HUES48 (cell line): ENCODE measurements at regions not wholly inside any gene's neighbourhood (a gene's known extent, or its start where the extent isn't known, plus 50 kb on each side); places are given as distances from the start of the nearest gene placed in this dataset.
"Not testable (repeated sequence)": the region's sequence is repeated elsewhere in the genome, so short reads cannot be mapped to it uniquely, and the experiment has no call there.

Source experiments
- H3K27ac ChIP-seq: one replicate; pipeline ENCODE4 v1.7.0; 2013; ENCODE audit warnings: low read depth, low read length, inconsistent platforms
- H3K27me3 ChIP-seq: 2 replicates; pipeline ENCODE4 v1.6.1; 2013; ENCODE audit warnings: mild to moderate bottlenecking, low read length; ENCODE audit not compliant: control insufficient read depth, insufficient read depth
- H3K36me3 ChIP-seq: 2 replicates; pipeline ENCODE4 v1.6.1; 2013; ENCODE audit warnings: low read length; ENCODE audit not compliant: control insufficient read depth, insufficient read depth
- H3K4me1 ChIP-seq: 2 replicates; pipeline ENCODE4 v1.6.1; 2013; ENCODE audit warnings: mild to moderate bottlenecking, low read length; ENCODE audit not compliant: control insufficient read depth, insufficient read depth
- H3K4me3 ChIP-seq: 2 replicates; pipeline ENCODE4 v1.5.1; 2013; ENCODE audit warnings: mild to moderate bottlenecking, low read depth, low read length
- H3K9ac ChIP-seq: 2 replicates; pipeline ENCODE4 v1.6.1; 2013; ENCODE audit warnings: mild to moderate bottlenecking, low read depth, low read length, moderate library complexity
- H3K9me3 ChIP-seq: 2 replicates; pipeline ENCODE4 v1.6.1; 2013; ENCODE audit warnings: low read length; ENCODE audit not compliant: control insufficient read depth, insufficient read depth

DNA sequence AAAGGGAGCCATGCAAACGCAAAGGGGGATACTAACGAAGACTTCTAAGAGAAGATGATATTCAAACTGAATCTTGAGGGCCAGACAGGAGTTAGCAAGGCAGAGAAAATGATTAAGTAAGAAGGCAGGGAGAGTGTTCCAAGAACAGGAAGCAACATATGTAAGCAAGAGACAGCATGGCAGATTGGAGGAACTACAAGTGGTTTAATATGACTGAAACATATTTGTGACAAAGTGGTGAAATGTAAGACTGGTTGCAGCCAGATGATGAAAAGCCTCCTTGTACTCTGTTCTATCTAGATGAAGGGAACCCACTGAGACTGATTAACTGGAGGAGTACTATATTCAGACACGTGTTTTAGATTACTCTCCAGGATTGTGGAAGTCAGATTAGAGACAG, 116.6 kb upstream of the DIAPH2 start:
- H3K4me3 ChIP-seq = no peak overlapping the region
- H3K9me3 ChIP-seq = no peaks in the 10 kb centered on the region
- no peak overlapping the region for H3K9ac ChIP-seq
- no peak overlapping the region for H3K27ac ChIP-seq
- no peaks in the 10 kb centered on the region for H3K27me3 ChIP-seq
- peaks cover 4% of the 10 kb centered on the region; the same call in 1 of the 2 replicates for H3K4me1 ChIP-seq
- no peaks in the 10 kb centered on the region for H3K36me3 ChIP-seq

DNA sequence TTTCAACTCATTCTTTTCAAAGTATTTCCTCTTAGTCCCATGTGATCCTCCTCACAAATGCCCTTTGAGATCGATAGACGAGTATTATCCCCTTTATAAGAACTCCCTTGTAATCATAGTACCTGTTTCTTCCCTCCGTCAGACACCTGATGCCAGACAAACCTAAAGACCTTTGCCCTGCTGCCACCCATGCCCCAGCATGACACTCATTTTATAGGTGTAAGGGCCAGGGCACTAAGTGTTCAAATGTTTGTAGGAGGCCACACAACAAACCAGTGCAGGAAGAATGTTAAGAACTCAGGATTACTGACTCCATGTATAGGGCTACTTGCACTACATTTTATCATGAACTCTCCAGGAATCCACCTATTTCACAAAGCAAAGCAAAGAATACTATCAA, 115.6 kb upstream of the DIAPH2 start:
- Histone ChIP-seq H3K9me3 (no peaks in the 10 kb centered on the region), H3K27me3 (no peaks in the 10 kb centered on the region), H3K36me3 (no peaks in the 10 kb centered on the region), H3K27ac (no peak overlapping the region), H3K9ac (no peak overlapping the region), H3K4me3 (no peak overlapping the region), H3K4me1 (no peaks in the 10 kb centered on the region)

DNA sequence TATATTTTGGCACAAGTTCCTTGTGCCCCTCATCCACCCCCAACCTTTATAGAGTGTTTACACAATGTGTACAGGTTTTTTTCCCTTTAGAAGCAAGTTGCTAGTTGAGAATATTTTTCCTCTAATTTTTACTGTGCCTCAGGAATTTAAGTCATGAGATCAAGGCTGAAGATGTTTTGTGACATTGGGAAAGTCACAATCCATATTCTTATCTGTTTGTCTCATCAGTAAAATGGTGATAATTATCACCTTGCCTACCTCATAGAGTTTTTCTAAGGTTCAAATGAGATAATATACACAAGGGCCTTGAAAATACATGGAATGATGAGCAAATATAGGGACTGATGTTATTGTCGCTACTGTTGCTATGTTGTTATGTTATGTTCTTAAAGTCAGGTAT, 109.6 kb upstream of the DIAPH2 start:
- H3K4me3 ChIP-seq = no peak overlapping the region
- no peaks in the 10 kb centered on the region; the same call in 1 of the 2 replicates for H3K27me3 ChIP-seq
- H3K9ac ChIP-seq = no peak overlapping the region
- H3K4me1 ChIP-seq = no peaks in the 10 kb centered on the region
- no peaks in the 10 kb centered on the region for H3K36me3 ChIP-seq
- no peaks in the 10 kb centered on the region for H3K9me3 ChIP-seq
- no peak overlapping the region for H3K27ac ChIP-seq

DNA sequence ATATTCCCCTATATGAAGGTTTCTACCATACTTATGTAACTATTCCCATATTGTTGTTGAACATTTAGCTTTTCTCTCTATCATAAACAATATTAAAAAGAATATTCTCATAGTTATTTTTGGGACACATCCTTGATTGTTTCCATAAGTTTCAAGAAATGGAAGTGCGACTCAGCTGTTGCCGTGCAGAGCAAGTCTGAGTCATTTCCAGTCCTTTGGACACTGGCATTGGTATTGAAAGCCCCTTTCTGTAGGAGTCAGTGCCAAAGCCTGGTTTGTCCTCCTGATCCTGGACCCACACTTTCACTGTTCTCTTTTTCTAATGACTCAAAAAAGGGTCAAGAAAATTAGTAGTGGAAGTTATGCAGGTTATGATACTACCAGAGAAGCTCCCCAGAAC, 108.3 kb upstream of the DIAPH2 start:
- Histone ChIP-seq H3K4me1 (no peaks in the 10 kb centered on the region), H3K9ac (no peak overlapping the region), H3K27me3 (no peaks in the 10 kb centered on the region; the same call in 1 of the 2 replicates), H3K9me3 (no peaks in the 10 kb centered on the region), H3K4me3 (no peak overlapping the region), H3K36me3 (no peaks in the 10 kb centered on the region), H3K27ac (no peak overlapping the region)

DNA sequence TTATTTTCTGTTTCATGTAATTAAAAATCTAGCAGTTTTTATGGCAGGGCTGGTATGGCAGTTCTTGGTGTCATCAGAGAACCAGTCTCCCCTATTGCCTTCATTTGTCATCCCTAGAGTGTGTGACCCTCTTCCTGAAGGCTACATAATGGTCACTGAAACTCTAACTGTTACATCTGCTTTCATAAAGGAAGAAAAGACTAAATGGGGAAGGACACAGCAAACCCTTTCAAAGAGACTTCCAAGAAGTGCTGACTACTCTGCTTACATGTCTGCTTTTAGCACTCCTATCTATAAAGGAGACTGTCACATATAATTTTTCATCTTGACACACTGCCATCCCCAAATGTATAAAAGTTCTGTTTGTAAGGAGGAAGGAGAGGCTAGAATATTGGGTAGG, 105.9 kb upstream of the DIAPH2 start:
- H3K27ac ChIP-seq = no peak overlapping the region
- no peak overlapping the region for H3K4me3 ChIP-seq
- no peak overlapping the region for H3K9ac ChIP-seq
- no peaks in the 10 kb centered on the region for H3K4me1 ChIP-seq
- H3K27me3 ChIP-seq = no peaks in the 10 kb centered on the region; the same call in 1 of the 2 replicates
- no peaks in the 10 kb centered on the region for H3K9me3 ChIP-seq
- H3K36me3 ChIP-seq = no peaks in the 10 kb centered on the region

DNA sequence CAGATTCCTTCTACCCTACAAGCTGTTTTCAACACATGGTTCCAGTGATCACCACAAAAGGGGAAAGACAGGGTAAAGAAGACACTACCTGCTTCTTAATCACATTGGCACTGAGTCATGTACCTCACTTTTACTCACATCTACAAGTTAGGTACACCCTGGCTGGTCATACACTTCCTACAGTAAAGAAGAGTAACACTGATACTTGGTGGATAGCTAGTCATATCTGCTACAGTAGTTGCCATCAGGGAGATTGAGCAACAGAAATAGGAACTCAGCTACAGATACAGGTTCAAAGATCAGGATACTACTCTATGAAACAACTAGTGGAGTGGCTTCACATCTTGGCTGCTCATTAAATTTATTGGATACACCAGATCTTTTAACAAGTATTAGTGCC, 105.4 kb upstream of the DIAPH2 start:
- H3K27ac ChIP-seq = no peak overlapping the region
- no peaks in the 10 kb centered on the region for H3K9me3 ChIP-seq
- no peaks in the 10 kb centered on the region for H3K36me3 ChIP-seq
- H3K4me3 ChIP-seq = no peak overlapping the region
- no peaks in the 10 kb centered on the region; the same call in 1 of the 2 replicates for H3K27me3 ChIP-seq
- H3K4me1 ChIP-seq = no peaks in the 10 kb centered on the region
- H3K9ac ChIP-seq = no peak overlapping the region

DNA sequence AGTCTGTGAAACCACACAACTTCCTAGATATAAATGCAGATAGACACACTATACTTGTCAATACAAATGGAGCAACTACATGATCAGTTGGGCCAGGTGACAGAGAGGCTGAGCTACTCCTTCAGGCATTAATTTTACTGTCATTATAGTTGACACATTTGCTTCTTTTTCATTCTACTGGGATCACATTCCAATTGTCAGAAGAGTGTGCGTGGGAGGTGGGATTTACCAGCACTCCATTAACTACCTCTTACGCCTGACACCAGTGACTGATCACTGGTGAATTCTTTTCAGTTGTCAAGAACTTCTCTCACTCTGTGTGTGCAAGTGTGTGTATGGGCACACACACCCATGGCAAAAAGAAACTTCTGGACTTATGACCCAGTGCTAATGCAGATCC, 94.2 kb upstream of the DIAPH2 start:
- H3K4me3 ChIP-seq = no peak overlapping the region
- H3K9me3 ChIP-seq = no peaks in the 10 kb centered on the region
- no peaks in the 10 kb centered on the region; the same call in 1 of the 2 replicates for H3K27me3 ChIP-seq
- H3K9ac ChIP-seq = no peak overlapping the region
- no peak overlapping the region for H3K27ac ChIP-seq
- H3K4me1 ChIP-seq = no peaks in the 10 kb centered on the region
- H3K36me3 ChIP-seq = no peaks in the 10 kb centered on the region

DNA sequence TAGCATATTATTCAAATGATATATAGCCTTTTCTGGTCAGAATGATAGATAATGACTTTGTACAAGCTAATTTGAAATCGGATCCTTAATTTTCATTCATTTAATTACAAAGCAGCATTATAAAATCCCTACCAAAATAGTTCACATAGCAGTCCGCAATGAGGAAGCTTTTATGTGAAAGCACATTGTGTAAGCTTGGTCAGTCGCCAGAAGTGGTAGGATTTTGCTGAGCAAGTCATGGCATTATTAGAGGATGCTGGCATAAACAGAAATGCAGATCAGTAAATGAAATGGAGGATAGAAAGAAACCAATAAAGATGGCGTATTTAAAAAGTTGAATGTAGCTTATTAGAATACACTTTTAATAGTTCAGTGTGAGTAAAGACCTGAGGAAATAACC, 93.2 kb upstream of the DIAPH2 start:
- no peaks in the 10 kb centered on the region for H3K4me1 ChIP-seq
- H3K4me3 ChIP-seq = no peak overlapping the region
- H3K27me3 ChIP-seq = no peaks in the 10 kb centered on the region; the same call in 1 of the 2 replicates
- no peaks in the 10 kb centered on the region for H3K36me3 ChIP-seq
- no peak overlapping the region for H3K27ac ChIP-seq
- H3K9me3 ChIP-seq = no peaks in the 10 kb centered on the region
- H3K9ac ChIP-seq = no peak overlapping the region

DNA sequence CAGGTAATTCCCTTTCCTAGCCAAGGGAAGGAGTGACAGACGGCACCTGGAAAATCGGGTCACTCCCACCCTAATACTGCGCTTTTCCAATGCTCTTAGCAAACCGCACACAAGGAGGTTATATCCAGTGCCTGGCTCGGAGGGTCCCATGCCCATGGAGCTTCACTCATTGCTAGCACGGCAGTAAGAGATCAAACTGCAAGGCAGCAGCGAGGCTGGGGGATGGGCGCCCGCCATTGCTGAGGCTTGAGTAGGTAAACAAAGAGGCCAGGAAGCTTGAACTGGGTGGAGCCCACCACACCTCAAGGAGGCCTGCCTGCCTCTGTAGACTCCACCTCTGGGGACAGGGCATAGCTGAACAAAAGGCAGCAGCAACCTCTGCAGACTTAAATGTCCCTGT, 86.8 kb upstream of the DIAPH2 start:
- not testable (repeated sequence) for H3K27me3 ChIP-seq, H3K9me3 ChIP-seq, H3K4me1 ChIP-seq, H3K9ac ChIP-seq, H3K27ac ChIP-seq, H3K4me3 ChIP-seq, H3K36me3 ChIP-seq

DNA sequence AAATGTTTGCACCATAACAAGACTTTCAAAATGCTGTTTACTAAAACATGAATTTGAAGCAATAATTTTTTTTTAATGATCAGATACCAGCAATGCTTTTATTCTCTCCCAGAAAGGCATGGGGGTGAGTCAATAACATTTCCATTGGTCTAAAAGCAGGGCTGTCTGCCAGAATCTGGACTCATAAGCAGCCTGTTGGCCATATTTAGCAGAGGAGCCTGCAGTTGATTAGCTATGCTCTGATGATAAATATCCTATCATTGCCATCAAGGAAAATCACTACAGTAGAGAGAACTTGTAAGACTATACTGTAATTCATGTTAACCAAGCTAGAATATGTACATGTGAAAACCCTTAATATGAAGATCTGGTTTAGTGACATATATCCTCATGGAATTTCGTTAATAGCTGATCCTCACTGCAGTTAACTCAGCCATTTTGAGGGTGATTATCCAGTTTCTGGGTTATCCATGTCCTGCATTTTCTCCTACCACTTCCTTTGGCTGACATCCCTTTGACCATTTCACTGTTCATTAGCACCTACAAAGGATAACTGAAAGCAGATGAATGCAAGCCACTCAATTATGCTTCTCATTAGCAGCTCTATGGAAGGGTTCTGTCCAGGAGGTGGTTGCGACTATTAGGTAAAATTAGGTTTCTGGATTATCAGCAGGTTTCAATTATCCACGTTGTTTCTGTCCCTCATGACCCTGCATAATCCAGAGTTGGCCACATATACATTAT, 72.9 kb upstream of the DIAPH2 start:
- Histone ChIP-seq H3K27me3 (no peaks in the 10 kb centered on the region), H3K27ac (no peak overlapping the region), H3K4me3 (no peak overlapping the region), H3K9me3 (no peaks in the 10 kb centered on the region), H3K4me1 (peaks cover 14% of the 10 kb centered on the region), H3K36me3 (no peaks in the 10 kb centered on the region), H3K9ac (no peak overlapping the region)

DNA sequence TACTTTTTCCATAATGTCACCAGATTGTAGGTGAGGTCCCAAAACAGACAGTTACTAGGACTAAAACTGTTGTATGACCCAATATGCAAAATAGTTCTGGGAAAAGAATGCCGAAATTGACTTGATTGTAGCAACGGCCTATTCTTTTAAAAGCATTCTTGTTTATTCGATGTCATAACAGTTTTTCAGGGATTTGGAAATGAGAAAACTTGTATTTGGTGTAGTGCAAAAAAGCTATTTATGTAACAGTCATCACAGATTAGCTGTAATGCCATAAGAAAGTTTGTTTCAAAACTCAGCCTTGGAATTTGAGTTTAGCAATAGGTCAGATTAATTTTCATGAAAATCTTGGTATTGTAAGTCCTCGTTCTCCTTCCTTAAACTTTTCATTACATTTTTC, 69.2 kb upstream of the DIAPH2 start:
- peaks cover 14% of the 10 kb centered on the region for H3K4me1 ChIP-seq
- no peaks in the 10 kb centered on the region for H3K9me3 ChIP-seq
- H3K36me3 ChIP-seq = no peaks in the 10 kb centered on the region
- no peak overlapping the region for H3K27ac ChIP-seq
- no peak overlapping the region for H3K4me3 ChIP-seq
- H3K27me3 ChIP-seq = no peaks in the 10 kb centered on the region
- no peak overlapping the region for H3K9ac ChIP-seq
